ENCODE measurements at regions not wholly inside any gene's neighbourhood (a gene's known extent, or its start where the extent isn't known, plus 50 kb on each side); places are given as distances from the start of the nearest gene placed in this dataset.

DNA sequence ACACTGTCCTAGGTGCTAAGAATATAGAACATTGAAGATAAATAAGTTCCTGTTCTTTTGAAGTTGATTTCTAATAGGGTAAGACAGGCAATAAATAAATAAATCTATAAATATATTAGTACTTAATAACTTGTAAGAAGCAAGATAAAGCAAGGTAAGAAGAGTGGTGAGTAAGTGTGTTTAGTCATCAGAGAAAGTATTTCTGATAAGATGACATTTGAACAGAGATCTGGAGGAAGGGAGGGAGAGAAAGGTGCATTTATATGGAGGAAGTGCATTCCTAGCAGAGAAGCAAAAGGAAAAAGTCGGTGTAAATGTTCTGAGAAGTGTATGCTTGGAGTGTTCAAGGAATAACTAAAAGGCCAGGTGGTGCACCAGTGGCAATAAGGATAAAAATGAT lies 184.4 kb upstream of the GRIP1 start:
- no peak for TF ChIP-seq FOXP2 (optimal IDR thresholded peaks at IDR 0.05; ENCODE audit: control extremely low read depth, extremely low read length, insufficient read depth)
- TF ChIP-seq EZH2 (IDR thresholded peaks at IDR 0.05) = no peak

Measured in SK-N-MC (cell line).